DMS79 treated with DMSO at 0.1 percent for 48 hours (cell line): ENCODE measurements at regions not wholly inside any gene's neighbourhood (a gene's known extent, or its start where the extent isn't known, plus 50 kb on each side); places are given as distances from the start of the nearest gene placed in this dataset.

Experiments
- DNase-seq: peaks from one replicate; lab custom pipeline; 2025; lab: John Stamatoyannopoulos, UW

GRCh38 chr6:148157841-148158240, 184.8 kb upstream of the SASH1 start:
- peak; percentile 6 for DNase-seq

DNA sequence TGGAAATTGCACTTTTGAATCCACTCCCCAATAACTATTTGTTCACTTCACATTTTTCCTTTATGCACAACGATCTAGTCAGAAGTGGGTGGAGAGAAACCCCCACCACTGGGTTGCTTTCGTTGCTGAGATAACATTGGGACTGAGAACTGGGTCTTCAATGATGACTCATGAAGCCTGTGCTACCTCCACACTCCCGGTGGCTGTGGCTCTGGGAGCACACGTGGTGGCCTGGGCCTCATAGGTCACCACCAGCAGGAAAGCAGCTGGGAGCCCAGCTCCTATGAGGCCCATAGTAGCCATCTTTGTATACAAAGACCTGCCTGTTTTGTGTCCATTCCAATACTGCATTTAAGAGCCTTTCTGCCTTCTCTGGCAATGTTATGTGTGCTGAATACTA, 178.0 kb upstream of the SASH1 start:
- DNase-seq, result no peak

GRCh38 chr6:148166339-148166968, 176.2 kb upstream of the SASH1 start:
- DNase-seq, result peak; percentile 23

DNA sequence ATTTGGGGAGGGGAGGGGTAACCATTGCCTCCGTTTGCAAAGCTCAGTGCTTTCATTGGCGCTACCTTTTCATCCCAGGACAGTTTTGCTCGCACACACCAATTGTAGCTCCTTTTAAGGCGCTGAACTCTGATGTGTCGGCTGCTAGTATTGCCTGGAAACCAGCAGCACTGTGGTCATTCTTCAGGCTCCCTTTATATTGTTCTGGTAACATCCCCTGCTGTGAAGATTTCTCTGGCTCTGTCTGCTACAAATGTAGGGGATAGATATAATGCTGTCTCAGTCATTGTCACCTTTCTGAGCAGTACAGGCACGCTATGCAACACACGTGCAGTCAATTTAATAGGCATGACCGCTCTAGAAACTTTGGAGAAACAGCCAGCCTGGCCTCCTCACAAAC, 172.9 kb upstream of the SASH1 start:
- DNase-seq, result no peak

- no peak for DNase-seq
Measured at GRCh38 chr6:148170286-148170685, 172.4 kb upstream of the SASH1 start.

DNA sequence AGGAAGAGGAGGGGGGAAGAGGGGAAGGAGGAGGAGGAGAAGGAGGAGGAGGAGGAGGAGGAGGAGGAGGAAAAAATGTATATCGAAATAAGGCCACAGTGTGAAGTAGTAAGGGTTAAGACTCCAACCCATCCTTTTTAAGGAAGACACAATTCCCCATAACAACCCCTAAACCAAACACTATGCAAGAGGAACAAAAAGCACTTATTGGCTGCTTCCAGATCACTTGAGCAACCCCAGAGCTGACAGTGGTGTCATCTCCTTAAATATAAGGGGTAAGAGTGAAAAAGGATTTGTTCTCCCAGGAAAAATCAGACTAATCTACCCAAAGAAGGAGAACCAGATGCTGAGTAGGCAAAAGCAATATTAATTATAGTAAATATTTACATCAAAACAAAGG, 169.1 kb upstream of the SASH1 start:
- DNase-seq, result no peak

DNA sequence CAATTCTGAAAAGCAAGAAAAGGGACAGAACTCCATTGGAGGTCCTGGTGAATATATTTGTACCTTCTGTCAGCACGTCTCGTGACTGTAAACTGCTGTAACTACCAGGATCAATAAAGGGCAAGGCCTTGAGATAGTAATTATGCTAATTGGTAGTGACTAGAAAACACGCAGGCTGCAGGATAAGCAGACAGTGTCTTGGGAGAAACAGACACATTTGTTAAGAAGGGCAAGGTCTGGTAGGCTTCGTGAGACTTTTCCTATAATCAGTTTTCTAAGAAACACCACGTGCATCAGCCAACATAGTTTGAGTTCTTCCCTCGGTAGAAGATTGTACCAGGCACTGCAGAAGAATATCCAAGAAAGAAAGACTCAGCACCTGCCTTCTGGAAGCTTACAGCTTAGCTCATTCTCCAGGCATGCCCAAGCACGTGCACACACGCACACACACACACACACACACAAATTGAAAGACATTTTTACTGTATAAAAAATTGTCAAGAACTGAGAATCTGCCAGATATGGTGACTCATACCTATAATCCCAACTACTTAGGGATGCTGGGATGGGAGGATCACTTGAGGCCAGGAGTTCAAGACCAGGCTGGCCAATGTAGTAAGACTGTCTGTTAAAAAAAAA, 167.0 kb upstream of the SASH1 start:
- DNase-seq, result no peak

GRCh38 chr6:148177589-148178233, 164.9 kb upstream of the SASH1 start:
- DNase-seq, result no peak

GRCh38 chr6:148179786-148180185, 162.9 kb upstream of the SASH1 start:
- no peak for DNase-seq

DNA sequence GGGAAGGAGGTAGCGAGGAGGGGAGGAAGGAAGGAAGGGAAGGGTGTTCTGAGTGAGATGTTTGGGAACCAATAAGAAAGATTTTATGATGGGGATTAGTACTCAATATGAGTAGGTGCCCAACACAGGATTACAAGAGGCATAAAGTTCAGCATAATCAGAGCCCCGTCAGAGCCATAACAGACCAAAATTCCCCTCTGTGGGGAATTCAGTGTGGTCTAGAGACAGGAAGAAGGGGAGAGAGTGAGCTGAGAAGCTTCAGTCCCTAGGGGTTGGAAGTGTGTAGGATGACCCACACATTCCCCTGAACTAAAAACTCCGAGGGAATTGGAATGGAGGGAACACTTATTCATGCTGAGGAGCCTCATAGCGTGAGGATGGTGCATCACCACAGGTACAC, 160.3 kb upstream of the SASH1 start:
- DNase-seq, result no peak

DNA sequence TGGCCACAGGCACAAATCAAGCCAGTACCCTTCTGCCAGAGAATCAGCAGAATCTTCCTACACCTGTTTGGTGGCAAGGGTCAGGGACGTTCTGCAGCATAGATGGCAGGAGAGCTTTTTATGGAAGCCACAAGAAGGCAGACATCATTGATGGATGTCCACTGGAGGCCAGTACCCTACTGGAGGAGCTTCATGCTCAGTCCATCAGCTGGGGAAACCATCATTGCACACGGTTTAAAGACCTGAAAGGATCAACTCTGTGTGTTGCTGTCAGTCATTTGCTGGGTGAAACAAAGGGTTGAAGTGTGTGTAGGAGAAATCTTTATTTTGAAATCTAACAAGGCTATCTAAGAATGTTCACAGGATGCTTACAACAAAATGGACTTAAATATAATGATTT, 158.9 kb upstream of the SASH1 start:
- DNase-seq, result no peak

GRCh38 chr6:148186916-148187315, 155.7 kb upstream of the SASH1 start:
- DNase-seq, result no peak

- DNase-seq, result no peak
Measured at GRCh38 chr6:148192310-148192709, 150.3 kb upstream of the SASH1 start.

DNA sequence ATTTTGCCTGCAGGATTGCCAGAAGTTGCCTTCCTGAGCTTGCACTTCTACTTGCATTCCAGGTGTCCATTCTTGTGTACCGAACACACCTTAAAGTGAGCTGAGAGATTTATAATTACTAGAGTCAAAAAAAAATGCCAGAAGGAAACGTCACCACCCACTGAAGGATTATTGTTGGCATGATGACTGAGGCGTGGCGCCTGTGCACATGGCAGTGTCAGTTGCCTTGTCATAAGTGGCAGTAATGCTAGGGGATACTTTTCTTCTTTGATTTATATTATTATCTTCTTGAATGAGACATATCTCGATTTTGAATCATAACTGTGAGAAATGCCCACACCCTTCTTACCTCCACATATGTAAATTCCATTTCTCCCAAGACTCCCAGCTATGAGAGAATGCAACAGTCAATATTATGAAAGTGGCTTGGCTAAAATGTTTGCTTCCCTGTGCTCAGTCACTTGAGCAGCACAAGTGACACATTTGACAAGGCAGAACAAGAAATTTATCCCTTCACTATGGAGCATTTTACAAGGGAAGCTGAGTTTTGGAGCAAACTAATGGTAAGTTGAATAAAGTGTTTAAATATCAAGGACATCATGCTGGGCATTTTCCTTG, 149.5 kb upstream of the SASH1 start:
- no peak for DNase-seq

DNA sequence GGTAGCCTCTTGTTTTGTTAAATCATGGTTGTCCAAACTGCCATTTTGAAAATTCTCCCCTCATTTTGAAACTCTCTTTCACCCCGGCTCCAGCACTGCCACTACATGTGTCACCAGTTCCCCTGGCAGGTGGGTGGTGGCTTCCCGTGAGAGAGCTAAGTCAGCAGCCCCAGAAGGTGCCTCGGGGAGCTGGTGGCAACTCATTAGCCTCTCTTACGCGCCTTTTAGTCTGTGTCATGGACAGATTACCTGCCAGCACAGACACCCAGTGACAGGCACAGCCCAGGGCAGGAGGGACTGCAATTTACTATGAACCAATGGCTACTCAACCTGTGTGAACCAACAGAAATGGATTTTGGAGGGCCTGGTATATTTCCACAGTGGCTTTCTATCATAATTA, 147.1 kb upstream of the SASH1 start:
- no peak for DNase-seq

GRCh38 chr6:148199584-148199983, 143.1 kb upstream of the SASH1 start:
- DNase-seq, result no peak

DNA sequence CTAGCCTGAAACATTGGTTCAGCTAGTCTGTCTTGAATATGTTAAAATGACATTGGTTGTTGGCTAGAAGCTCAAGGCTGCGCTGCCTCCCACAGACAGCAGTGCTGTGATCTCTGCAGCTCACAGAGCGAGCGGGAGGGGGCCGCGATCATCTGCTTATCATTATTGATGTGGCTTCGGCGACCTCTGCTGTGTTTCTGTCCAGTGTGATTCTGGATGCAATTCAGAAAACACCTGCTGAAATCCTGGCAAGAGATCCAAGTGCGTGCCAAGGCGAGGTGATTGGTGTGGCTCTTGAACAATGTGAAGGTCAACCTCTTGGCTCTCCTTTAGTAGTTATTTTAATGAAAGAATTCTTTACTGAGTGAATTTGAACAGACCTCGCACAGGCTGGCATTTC, 142.3 kb upstream of the SASH1 start:
- DNase-seq, result no peak

DNA sequence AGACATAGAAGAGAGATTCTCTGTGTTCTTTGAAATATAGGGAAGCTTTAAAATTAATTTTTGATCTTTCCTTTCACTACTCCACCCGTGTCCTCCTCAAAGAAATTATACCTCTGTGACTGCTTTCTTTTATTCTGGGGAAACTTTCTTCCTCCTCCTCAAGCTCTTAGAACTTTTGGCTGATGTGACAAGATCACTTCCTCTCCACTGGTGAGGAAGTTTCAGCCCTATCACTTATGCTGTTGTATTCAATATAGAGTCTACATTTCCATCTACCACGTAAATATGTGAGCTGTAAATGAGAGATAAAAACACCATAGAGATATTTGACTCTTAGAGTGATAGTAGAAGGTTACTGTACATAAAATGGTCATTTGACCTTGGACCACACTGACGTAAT, 141.9 kb upstream of the SASH1 start:
- DNase-seq, result no peak

- DNase-seq, result no peak
Measured at GRCh38 chr6:148203281-148203925, 139.2 kb upstream of the SASH1 start.

GRCh38 chr6:148203970-148204369, 138.7 kb upstream of the SASH1 start:
- DNase-seq, result no peak

DNA sequence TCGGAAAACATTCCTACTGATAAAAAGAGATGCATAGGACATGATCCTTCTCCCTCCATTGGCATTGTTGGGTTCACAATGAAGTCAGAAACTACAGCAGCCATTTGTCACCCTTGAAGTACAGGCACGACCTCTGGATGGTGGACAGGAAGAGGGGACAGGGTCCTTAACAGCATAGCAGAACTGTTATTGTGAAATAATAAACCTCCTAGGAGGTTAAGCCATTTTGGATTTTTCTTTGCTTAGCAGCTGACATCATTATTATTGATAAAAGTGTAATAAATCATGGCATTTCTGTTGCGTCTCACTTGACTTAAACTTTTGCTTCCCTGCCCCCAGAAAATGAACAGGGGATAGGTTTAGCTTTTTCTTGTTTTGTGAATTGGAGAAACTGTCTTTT, 134.3 kb upstream of the SASH1 start:
- no peak for DNase-seq

DNA sequence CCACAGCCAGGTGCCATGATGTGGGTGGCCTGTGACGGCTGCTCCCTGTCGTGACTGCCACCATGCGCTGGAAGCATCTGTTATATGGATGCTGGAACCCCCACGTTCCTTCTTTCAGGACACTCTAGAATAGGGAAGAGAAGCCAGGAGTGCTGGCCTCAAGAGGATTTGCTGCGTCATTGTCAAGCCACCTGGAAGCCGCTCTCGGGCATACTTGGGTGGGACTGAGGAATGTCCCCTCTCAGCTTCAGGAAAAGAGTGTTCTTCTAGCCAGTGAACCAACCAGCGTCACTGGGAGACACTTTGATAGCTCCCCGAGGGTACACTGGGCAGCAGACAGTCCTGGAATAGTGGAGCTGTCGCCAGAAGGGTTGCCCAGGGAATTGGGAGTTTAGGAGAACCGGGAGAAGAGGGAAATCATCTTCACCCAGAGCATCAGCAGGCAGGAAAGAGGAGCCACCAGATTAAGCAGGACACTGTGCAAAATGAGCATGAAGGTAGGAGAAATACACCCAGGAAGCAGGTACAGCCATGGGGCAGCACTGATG, 130.8 kb upstream of the SASH1 start:
- DNase-seq, result no peak
